GM23248 (cell line): ENCODE measurements at regions not wholly inside any gene's neighbourhood (a gene's known extent, or its start where the extent isn't known, plus 50 kb on each side); places are given as distances from the start of the nearest gene placed in this dataset.

Experiments
- EZH2 ChIP-seq: fragments of 200-600 bp; sonication (generic); IDR thresholded peaks from 2 replicates; pipeline ENCODE4 v1.6.1; 2018; ENCODE audit warnings: antibody characterized with exemption, mild to moderate bottlenecking; ENCODE audit not compliant: insufficient read depth, poor library complexity, severe bottlenecking
- EZH2phosphoT487 ChIP-seq: fragments of 200-600 bp; sonication (generic); IDR thresholded peaks from 2 replicates; pipeline ENCODE4 v1.6.1; 2018; ENCODE audit warnings: antibody characterized with exemption, moderate library complexity, mild to moderate bottlenecking, low read depth; ENCODE audit not compliant: insufficient read depth

GRCh38 chr2:120857931-120858330 lies 122.3 kb downstream of the GLI2 start:
- TF ChIP-seq EZH2 (no peak), EZH2phosphoT487 (no peak)
